HG02884 (cell line): ENCODE measurements at regions not wholly inside any gene's neighbourhood (a gene's known extent, or its start where the extent isn't known, plus 50 kb on each side); places are given as distances from the start of the nearest gene placed in this dataset.

ENCODE experiments used
- ATAC-seq: cut with Tn5 transposase; IDR thresholded peaks from one replicate; pipeline ENCODE4 v1.9.1; 2021; ENCODE audit warnings: mild to moderate bottlenecking, moderate library complexity; ENCODE audit not compliant: unreplicated experiment

- ATAC-seq = no peak
Observed at GRCh38 chr14:76929927-76930326, 98.6 kb downstream of the IRF2BPL start.

- no peak for ATAC-seq
Observed at GRCh38 chr14:76927971-76928700, 100.4 kb downstream of the IRF2BPL start.

GRCh38 chr14:76926521-76927251, 100.5 kb downstream of the LRRC74A start:
- no peak for ATAC-seq

- no peak for ATAC-seq
Observed at GRCh38 chr14:76925097-76925441, 98.9 kb downstream of the LRRC74A start.

GRCh38 chr14:76924371-76925096, 98.3 kb downstream of the LRRC74A start:
- no peak for ATAC-seq

GRCh38 chr14:76923431-76924370, 97.5 kb downstream of the LRRC74A start:
- ATAC-seq = no peak

- no peak for ATAC-seq
Observed at GRCh38 chr14:76922584-76922983, 96.4 kb downstream of the LRRC74A start.

GRCh38 chr14:76922092-76922491, 95.9 kb downstream of the LRRC74A start:
- no peak for ATAC-seq

GRCh38 chr14:76921088-76921399, 94.8 kb downstream of the LRRC74A start:
- no peak for ATAC-seq

- ATAC-seq = no peak
Observed at GRCh38 chr14:76920331-76921087, 94.3 kb downstream of the LRRC74A start.

GRCh38 chr14:76919431-76920330, 93.5 kb downstream of the LRRC74A start:
- no peak for ATAC-seq
